Activated CD8-positive, alpha-beta T cell treated with anti-CD3 and anti-CD28 coated beads for 36 hours (primary cell): ENCODE measurements at regions not wholly inside any gene's neighbourhood (a gene's known extent, or its start where the extent isn't known, plus 50 kb on each side); places are given as distances from the start of the nearest gene placed in this dataset.

Source experiments
- ATAC-seq: fragments of 200-7000 bp; cut with Tn5 transposase; one replicate; pipeline ENCODE4 v1.10.0; 2021; ENCODE audit warnings: mild to moderate bottlenecking, moderate library complexity
- CTCF ChIA-PET: fragments of 350-600 bp; sonication (Branson Sonifier 250); formaldehyde crosslinking; loops from one replicate; lab custom pipeline; 2021; ENCODE audit warnings: antibody characterized with exemption; lab: Charles Lee
- POLR2A ChIA-PET: fragments of 350-600 bp; sonication (Branson Sonifier 250); formaldehyde crosslinking; loops from one replicate; lab custom pipeline; 2021; ENCODE audit warnings: antibody characterized with exemption; lab: Charles Lee
- DNase-seq: peaks from one replicate; pipeline ENCODE4 v3.0.0-alpha.2; 2020
- H3K27ac Mint-ChIP-seq: one replicate; pipeline ENCODE4 v1.8.0; 2021; ENCODE audit warnings: mild to moderate bottlenecking, mixed read lengths
- H3K27me3 Mint-ChIP-seq: one replicate; pipeline ENCODE4 v1.8.0; 2021; ENCODE audit warnings: mixed read lengths
- H3K36me3 Mint-ChIP-seq: one replicate; pipeline ENCODE4 v1.8.0; 2021; ENCODE audit warnings: low read depth, mixed read lengths
- H3K4me1 Mint-ChIP-seq: one replicate; pipeline ENCODE4 v1.8.0; 2021; ENCODE audit warnings: low read depth, mixed read lengths
- H3K4me3 Mint-ChIP-seq: one replicate; pipeline ENCODE4 v1.8.0; 2021; ENCODE audit warnings: mild to moderate bottlenecking, moderate library complexity, mixed read lengths
- H3K9me3 Mint-ChIP-seq: one replicate; pipeline ENCODE4 v1.8.0; 2021; ENCODE audit warnings: mixed read lengths
- intact Hi-C: fragments of 100-400 bp; cut with micrococcal nuclease; formaldehyde crosslinking; loops from one replicate; pipeline ENCODE4 v1.10.0; 2022
- TF ChIP-seq, protein P1 (sequence below): fragments of 200-600 bp; IDR thresholded peaks from one replicate; pipeline ENCODE4 v1.8.0; 2022; ENCODE audit warnings: antibody characterized with exemption, mild to moderate bottlenecking

DNA sequence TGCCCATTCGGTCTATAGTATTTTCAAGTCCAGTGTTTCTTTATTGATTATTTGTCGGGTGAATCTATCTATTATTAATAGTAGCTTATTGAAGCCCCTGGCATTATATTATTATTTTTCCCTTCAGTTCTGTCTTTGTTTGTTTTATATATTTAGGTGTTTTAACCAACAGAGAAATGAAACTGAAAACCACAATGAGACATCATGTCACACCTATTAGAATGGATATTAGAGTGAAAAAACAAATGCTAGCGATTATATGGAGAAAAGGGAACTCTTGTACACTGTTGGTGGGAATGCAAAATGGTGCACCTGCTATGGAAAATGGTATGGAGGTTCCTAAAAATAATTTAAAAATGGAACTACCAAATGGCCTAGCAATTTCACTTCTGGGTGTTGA is 272.5 kb downstream of the ADAM29 start:
- TF ChIP-seq, protein P1, sequence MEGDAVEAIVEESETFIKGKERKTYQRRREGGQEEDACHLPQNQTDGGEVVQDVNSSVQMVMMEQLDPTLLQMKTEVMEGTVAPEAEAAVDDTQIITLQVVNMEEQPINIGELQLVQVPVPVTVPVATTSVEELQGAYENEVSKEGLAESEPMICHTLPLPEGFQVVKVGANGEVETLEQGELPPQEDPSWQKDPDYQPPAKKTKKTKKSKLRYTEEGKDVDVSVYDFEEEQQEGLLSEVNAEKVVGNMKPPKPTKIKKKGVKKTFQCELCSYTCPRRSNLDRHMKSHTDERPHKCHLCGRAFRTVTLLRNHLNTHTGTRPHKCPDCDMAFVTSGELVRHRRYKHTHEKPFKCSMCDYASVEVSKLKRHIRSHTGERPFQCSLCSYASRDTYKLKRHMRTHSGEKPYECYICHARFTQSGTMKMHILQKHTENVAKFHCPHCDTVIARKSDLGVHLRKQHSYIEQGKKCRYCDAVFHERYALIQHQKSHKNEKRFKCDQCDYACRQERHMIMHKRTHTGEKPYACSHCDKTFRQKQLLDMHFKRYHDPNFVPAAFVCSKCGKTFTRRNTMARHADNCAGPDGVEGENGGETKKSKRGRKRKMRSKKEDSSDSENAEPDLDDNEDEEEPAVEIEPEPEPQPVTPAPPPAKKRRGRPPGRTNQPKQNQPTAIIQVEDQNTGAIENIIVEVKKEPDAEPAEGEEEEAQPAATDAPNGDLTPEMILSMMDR: no peak
- ATAC-seq: no peak
- DNase-seq: no peak
- Mint-ChIP-seq H3K36me3 (no peaks in the 10 kb centered on the region), H3K4me3 (no peak overlapping the region), H3K9me3 (peaks cover 3% of the 10 kb centered on the region), H3K27ac (no peak overlapping the region), H3K4me1 (no peaks in the 10 kb centered on the region), H3K27me3 (no peaks in the 10 kb centered on the region)
- POLR2A ChIA-PET: no interaction called here
- CTCF ChIA-PET: no interaction called here
- intact Hi-C loops: no loop called here

DNA sequence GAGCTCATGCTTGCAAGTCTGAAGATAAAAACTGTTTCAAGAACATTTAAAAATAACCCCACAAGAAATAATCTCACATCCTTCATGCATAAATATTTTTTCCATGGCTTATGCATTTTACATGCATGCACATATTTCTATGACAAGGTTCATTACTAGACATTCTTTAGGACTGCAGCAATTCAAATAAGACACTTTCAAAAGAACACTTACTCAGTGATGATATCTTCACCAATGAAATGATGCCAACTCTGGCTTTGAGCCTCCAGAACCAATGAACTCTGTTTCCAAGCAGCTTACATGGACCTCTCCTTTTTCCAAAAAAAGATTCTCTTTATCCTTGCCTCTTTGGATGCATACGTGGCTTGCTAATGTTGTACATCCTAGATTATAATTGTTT is 279.9 kb downstream of the ADAM29 start:
- H3K4me3 Mint-ChIP-seq: no peak overlapping the region
- TF ChIP-seq, protein P1: no peak
- no peaks in the 10 kb centered on the region for H3K4me1 Mint-ChIP-seq
- CTCF ChIA-PET: no interaction called here
- DNase-seq (no peak), ATAC-seq (no peak)
- no peaks in the 10 kb centered on the region for H3K27me3 Mint-ChIP-seq
- H3K9me3 Mint-ChIP-seq: peaks cover 2% of the 10 kb centered on the region
- no peaks in the 10 kb centered on the region for H3K36me3 Mint-ChIP-seq
- H3K27ac Mint-ChIP-seq: no peak overlapping the region
- intact Hi-C loops: no loop called here
- POLR2A ChIA-PET: no interaction called here

DNA sequence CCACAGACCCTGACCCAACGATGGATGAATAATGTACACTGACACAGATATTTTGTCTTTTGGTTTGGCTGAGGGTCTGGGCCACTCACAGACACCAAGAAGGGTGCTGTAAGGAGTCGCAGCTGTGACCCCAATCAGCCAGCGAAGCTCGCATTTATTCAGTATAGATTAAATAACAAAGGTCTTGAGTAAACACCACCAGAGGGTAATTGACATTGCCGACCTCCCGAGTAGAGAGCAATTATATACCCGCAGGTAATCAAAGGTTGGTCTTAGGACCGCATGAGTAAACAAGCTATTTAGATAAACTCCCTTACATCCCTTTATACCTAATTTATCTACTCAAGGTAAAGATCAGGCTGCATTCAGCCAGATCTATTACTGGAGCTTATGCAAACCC is 297.1 kb downstream of the ADAM29 start:
- TF ChIP-seq, protein P1: no peak
- POLR2A ChIA-PET: no interaction called here
- no peak overlapping the region for H3K27ac Mint-ChIP-seq
- CTCF ChIA-PET: no interaction called here
- ATAC-seq (no peak), DNase-seq (no peak)
- no peaks in the 10 kb centered on the region for H3K27me3 Mint-ChIP-seq
- no peaks in the 10 kb centered on the region for H3K36me3 Mint-ChIP-seq
- H3K4me3 Mint-ChIP-seq: no peak overlapping the region
- H3K9me3 Mint-ChIP-seq: peaks cover 9% of the 10 kb centered on the region
- intact Hi-C loops: no loop called here
- H3K4me1 Mint-ChIP-seq: no peaks in the 10 kb centered on the region

DNA sequence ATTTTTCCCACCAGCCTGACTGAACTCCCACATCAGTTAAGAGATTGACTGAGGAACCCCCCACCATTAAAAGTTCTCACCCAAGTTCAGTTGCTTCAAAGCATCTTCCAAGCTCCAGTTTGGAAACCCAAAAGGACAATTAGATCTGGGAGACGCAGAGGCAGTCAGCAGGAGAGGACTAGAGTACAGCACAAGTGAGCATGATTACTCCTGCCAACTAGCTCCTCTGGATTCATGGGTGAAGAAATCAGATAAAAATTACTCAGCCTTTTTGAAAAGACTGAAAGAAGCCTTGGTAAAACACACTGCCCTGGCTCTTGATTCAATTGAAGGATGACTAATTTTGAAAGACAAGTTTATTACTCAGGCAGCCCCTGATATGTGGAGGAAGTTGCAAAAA is 297.5 kb downstream of the ADAM29 start:
- TF ChIP-seq, protein P1: no peak
- Mint-ChIP-seq H3K4me1 (no peaks in the 10 kb centered on the region), H3K36me3 (no peaks in the 10 kb centered on the region), H3K4me3 (no peak overlapping the region), H3K27me3 (no peaks in the 10 kb centered on the region), H3K27ac (no peak overlapping the region), H3K9me3 (peaks cover 9% of the 10 kb centered on the region)
- intact Hi-C loops: no loop called here
- POLR2A ChIA-PET: no interaction called here
- ATAC-seq (no peak), DNase-seq (no peak)
- CTCF ChIA-PET: no interaction called here

DNA sequence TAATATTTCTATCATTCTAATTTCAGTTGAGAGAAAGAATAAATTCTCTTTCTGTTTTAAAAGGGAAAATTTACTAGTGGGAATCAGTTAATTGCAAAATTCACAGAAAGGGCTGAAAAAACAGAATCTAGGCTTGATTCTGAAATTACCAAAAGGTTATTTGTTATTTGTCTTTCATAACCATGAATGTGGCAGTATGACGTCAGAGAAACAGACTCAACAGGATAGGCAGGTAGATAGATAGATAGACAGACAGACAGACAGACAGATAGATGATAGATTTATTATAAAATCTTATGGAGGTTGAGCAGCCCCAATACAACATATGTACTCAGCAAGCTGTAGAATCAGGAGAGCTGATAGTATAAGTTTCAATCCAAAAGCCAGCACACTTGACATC is 311.0 kb downstream of the ADAM29 start:
- TF ChIP-seq, protein P1: no peak
- ATAC-seq: no peak

More for the DNA sequence above, 311.0 kb downstream of the ADAM29 start:
- H3K4me1 Mint-ChIP-seq: no peaks in the 10 kb centered on the region
- no peaks in the 10 kb centered on the region for H3K27me3 Mint-ChIP-seq
- POLR2A ChIA-PET: no interaction called here
- CTCF ChIA-PET: no interaction called here
- no peak for DNase-seq
- intact Hi-C loops: no loop called here
- no peaks in the 10 kb centered on the region for H3K36me3 Mint-ChIP-seq
- H3K4me3 Mint-ChIP-seq: no peak overlapping the region
- H3K27ac Mint-ChIP-seq: no peak overlapping the region
- H3K9me3 Mint-ChIP-seq: no peaks in the 10 kb centered on the region
